Cardiac muscle cell (in vitro differentiated cells and primary cell): ENCODE measurements at regions not wholly inside any gene's neighbourhood (a gene's known extent, or its start where the extent isn't known, plus 50 kb on each side); places are given as distances from the start of the nearest gene placed in this dataset.

Experiments
- DNase-seq, 2 donors: peaks; one replicate each; pipeline versions ENCODE4 v3.0.0 to v3.0.0-alpha.2; 2010 to 2017; ENCODE audit warnings: low read depth in 1 of 2, low spot score in 1 of 2
- H3K27ac ChIP-seq: fragments of 200-600 bp; sonication (generic); 2 replicates; pipeline ENCODE4 v1.5.1; 2016
- H3K27me3 ChIP-seq: fragments of 200-600 bp; sonication (generic); 2 replicates; pipeline ENCODE4 v1.6.0; 2016; ENCODE audit warnings: control low read depth
- H3K36me3 ChIP-seq: fragments of 200-600 bp; sonication (generic); 2 replicates; pipeline ENCODE4 v1.5.1; 2016; ENCODE audit warnings: control low read depth
- H3K4me1 ChIP-seq: fragments of 200-600 bp; sonication (generic); 2 replicates; pipeline ENCODE4 v1.8.1; 2017; ENCODE audit warnings: low read depth, mild to moderate bottlenecking, mixed run types
- H3K4me3 ChIP-seq: fragments of 200-600 bp; sonication (generic); 2 replicates; pipeline ENCODE4 v1.5.1; 2016; ENCODE audit warnings: mild to moderate bottlenecking
- H3K9me3 ChIP-seq: fragments of 200-600 bp; sonication (generic); 2 replicates; pipeline ENCODE4 v1.5.1; 2017; ENCODE audit warnings: low read depth, mild to moderate bottlenecking, control low read depth
- CTCF ChIP-seq: IDR thresholded peaks from 2 replicates; pipeline ENCODE4 v1.5.1; 2012; ENCODE audit warnings: low read depth, mild to moderate bottlenecking, low read length

GRCh38 chr4:29307755-29308154, 1412.4 kb upstream of the PCDH7 start:
- H3K36me3 ChIP-seq: no peaks in the 10 kb centered on the region
- no peak overlapping the region for H3K4me3 ChIP-seq
- no peaks in the 10 kb centered on the region for H3K9me3 ChIP-seq
- TF ChIP-seq CTCF: no peak
- H3K4me1 ChIP-seq: no peaks in the 10 kb centered on the region
- no peak overlapping the region for H3K27ac ChIP-seq
- no peaks in the 10 kb centered on the region for H3K27me3 ChIP-seq
- no peak for DNase-seq

- no peaks in the 10 kb centered on the region for H3K27me3 ChIP-seq
- H3K9me3 ChIP-seq: no peaks in the 10 kb centered on the region
- no peaks in the 10 kb centered on the region for H3K4me1 ChIP-seq
- no peak overlapping the region for H3K27ac ChIP-seq
- no peak for TF ChIP-seq CTCF
- H3K4me3 ChIP-seq: no peak overlapping the region
- no peaks in the 10 kb centered on the region for H3K36me3 ChIP-seq
- peak in 1 of 2 donors; percentile 14 for DNase-seq
Observed at GRCh38 chr4:29309050-29309449, 1411.1 kb upstream of the PCDH7 start.

GRCh38 chr4:29310252-29310651, 1409.9 kb upstream of the PCDH7 start:
- no peak for DNase-seq
- TF ChIP-seq CTCF: no peak
- H3K9me3 ChIP-seq: no peaks in the 10 kb centered on the region
- no peak overlapping the region for H3K4me3 ChIP-seq
- H3K4me1 ChIP-seq: no peaks in the 10 kb centered on the region
- no peaks in the 10 kb centered on the region for H3K36me3 ChIP-seq
- H3K27ac ChIP-seq: no peak overlapping the region
- H3K27me3 ChIP-seq: no peaks in the 10 kb centered on the region

GRCh38 chr4:29311247-29311646, 1408.9 kb upstream of the PCDH7 start:
- Histone ChIP-seq H3K36me3 (no peaks in the 10 kb centered on the region), H3K4me3 (no peak overlapping the region), H3K9me3 (no peaks in the 10 kb centered on the region), H3K27ac (no peak overlapping the region), H3K4me1 (no peaks in the 10 kb centered on the region), H3K27me3 (no peaks in the 10 kb centered on the region)
- TF ChIP-seq CTCF: no peak
- DNase-seq: peak in 1 of 2 donors; percentile 12

- H3K4me1 ChIP-seq: peaks cover 3% of the 10 kb centered on the region
Observed at GRCh38 chr4:29319663-29320340, 1400.4 kb upstream of the PCDH7 start.

More at GRCh38 chr4:29319663-29320340, 1400.4 kb upstream of the PCDH7 start:
- H3K9me3 ChIP-seq: no peaks in the 10 kb centered on the region
- H3K27ac ChIP-seq: no peak overlapping the region
- no peaks in the 10 kb centered on the region for H3K36me3 ChIP-seq
- H3K27me3 ChIP-seq: no peaks in the 10 kb centered on the region
- TF ChIP-seq CTCF: no peak
- DNase-seq: no peak
- H3K4me3 ChIP-seq: no peak overlapping the region
